ENCODE measurements at regions not wholly inside any gene's neighbourhood (a gene's known extent, or its start where the extent isn't known, plus 50 kb on each side); places are given as distances from the start of the nearest gene placed in this dataset.
A peak's percentile ranks its signal among the peaks of the same experiment; 100 is the strongest.

DNA sequence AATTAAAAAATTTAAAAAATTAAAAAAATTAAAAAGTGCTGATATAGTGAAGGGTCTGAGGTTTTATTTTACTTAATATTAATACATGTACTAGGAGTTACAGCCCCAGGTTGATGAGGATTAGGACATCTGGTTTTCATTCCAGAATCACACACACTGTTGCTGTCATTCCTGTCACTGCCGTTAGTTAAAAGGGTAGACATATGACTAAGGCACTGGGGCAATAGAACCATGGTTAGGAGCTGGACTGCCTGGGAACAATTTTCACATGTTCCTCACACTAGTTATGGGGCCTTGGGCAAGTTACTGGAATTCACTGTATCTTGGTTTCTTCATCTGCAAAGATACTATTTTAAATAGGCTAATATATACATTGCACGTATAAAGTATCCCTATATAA lies 191.8 kb upstream of the DPYD start:
- TF ChIP-seq, protein P1, sequence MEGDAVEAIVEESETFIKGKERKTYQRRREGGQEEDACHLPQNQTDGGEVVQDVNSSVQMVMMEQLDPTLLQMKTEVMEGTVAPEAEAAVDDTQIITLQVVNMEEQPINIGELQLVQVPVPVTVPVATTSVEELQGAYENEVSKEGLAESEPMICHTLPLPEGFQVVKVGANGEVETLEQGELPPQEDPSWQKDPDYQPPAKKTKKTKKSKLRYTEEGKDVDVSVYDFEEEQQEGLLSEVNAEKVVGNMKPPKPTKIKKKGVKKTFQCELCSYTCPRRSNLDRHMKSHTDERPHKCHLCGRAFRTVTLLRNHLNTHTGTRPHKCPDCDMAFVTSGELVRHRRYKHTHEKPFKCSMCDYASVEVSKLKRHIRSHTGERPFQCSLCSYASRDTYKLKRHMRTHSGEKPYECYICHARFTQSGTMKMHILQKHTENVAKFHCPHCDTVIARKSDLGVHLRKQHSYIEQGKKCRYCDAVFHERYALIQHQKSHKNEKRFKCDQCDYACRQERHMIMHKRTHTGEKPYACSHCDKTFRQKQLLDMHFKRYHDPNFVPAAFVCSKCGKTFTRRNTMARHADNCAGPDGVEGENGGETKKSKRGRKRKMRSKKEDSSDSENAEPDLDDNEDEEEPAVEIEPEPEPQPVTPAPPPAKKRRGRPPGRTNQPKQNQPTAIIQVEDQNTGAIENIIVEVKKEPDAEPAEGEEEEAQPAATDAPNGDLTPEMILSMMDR (IDR thresholded peaks at IDR 0.05), result no peak
- TF ChIP-seq EP300 (IDR thresholded peaks at IDR 0.05; ENCODE audit: borderline replicate concordance in 1 of 2, low read depth in 1 of 2, low read length in 1 of 2) (peak in 1 of 2 experiments; percentile 19; a peak in 1 of 4 replicates), RFX5 (IDR thresholded peaks at IDR 0.05; ENCODE audit: low read length) (no peak), TAF1 (IDR thresholded peaks at IDR 0.05; ENCODE audit: borderline replicate concordance, low read depth, low read length) (no peak), REST (IDR thresholded peaks at IDR 0.05; ENCODE audit: low read depth, low read length) (no peak), SMC3 (IDR thresholded peaks at IDR 0.05; ENCODE audit: low read depth, low read length) (no peak), RAD21 (IDR thresholded peaks at IDR 0.05; ENCODE audit: low read length) (no peak), EZH2phosphoT487 (IDR thresholded peaks at IDR 0.05; ENCODE audit: borderline replicate concordance, low read depth) (no peak), RCOR1 (IDR thresholded peaks at IDR 0.05; ENCODE audit: low read length) (no peak), POLR2AphosphoS5 (IDR thresholded peaks at IDR 0.05; ENCODE audit: low read depth, low read length) (no peak), NFIC (IDR thresholded peaks at IDR 0.05; ENCODE audit: borderline replicate concordance) (no peak)
